Neural cell (in vitro differentiated cells): ENCODE measurements at regions not wholly inside any gene's neighbourhood (a gene's known extent, or its start where the extent isn't known, plus 50 kb on each side); places are given as distances from the start of the nearest gene placed in this dataset.

Source experiments
- CTCF ChIP-seq: fragments of 450-650 bp; IDR thresholded peaks from 2 replicates; pipeline ENCODE4 v1.5.1; 2014; ENCODE audit warnings: antibody characterized with exemption, mild to moderate bottlenecking, moderate library complexity; ENCODE audit not compliant: poor library complexity, severe bottlenecking
- EP300 ChIP-seq: fragments of 450-650 bp; conservative IDR thresholded peaks from 2 replicates; pipeline ENCODE4 v1.6.1; 2014; ENCODE audit warnings: antibody characterized with exemption, mild to moderate bottlenecking, moderate library complexity; ENCODE audit not compliant: poor library complexity, severe bottlenecking
- POLR2AphosphoS5 ChIP-seq: IDR thresholded peaks from 2 replicates; pipeline ENCODE4 v1.6.1; 2012
- RAD21 ChIP-seq: fragments of 450-650 bp; conservative IDR thresholded peaks from 2 replicates; pipeline ENCODE4 v1.6.1; 2014; ENCODE audit warnings: antibody characterized with exemption, mild to moderate bottlenecking, moderate library complexity
- REST ChIP-seq: IDR thresholded peaks from 2 replicates; pipeline ENCODE4 v1.6.1; 2012; ENCODE audit warnings: borderline replicate concordance
- SMC3 ChIP-seq: fragments of 450-650 bp; conservative IDR thresholded peaks from 2 replicates; pipeline ENCODE4 v1.6.1; 2014; ENCODE audit warnings: antibody characterized with exemption, mild to moderate bottlenecking, moderate library complexity; ENCODE audit not compliant: poor library complexity
- TAF1 ChIP-seq: IDR thresholded peaks from 2 replicates; pipeline ENCODE4 v1.6.1; 2012; ENCODE audit warnings: low read depth

GRCh38 chr3:75321060-75321459, 343.1 kb upstream of the FRG2C start:
- no peak for TF ChIP-seq TAF1
- no peak for TF ChIP-seq SMC3
- no peak for TF ChIP-seq REST
- no peak for TF ChIP-seq POLR2AphosphoS5
- no peak for TF ChIP-seq CTCF
- TF ChIP-seq EP300, result no peak
- TF ChIP-seq RAD21, result no peak
